HFFc6 (cell line): ENCODE measurements at regions not wholly inside any gene's neighbourhood (a gene's known extent, or its start where the extent isn't known, plus 50 kb on each side); places are given as distances from the start of the nearest gene placed in this dataset.

Experiments used
- DNase-seq: peaks from one replicate; pipeline ENCODE4 v3.0.0-alpha.2; 2018
- H3K27ac Mint-ChIP-seq: 2 replicates; pipeline ENCODE4 v1.8.0; 2020; ENCODE audit warnings: mild to moderate bottlenecking, mixed read lengths
- H3K27me3 Mint-ChIP-seq: 2 replicates; pipeline ENCODE4 v1.8.0; 2021; ENCODE audit warnings: mild to moderate bottlenecking, moderate library complexity, mixed read lengths; ENCODE audit not compliant: insufficient read depth
- H3K36me3 Mint-ChIP-seq: 2 replicates; pipeline ENCODE4 v1.8.0; 2021; ENCODE audit warnings: low read depth, mixed read lengths
- H3K4me1 Mint-ChIP-seq: 2 replicates; pipeline ENCODE4 v1.8.0; 2020; ENCODE audit warnings: low read depth, mixed read lengths
- H3K4me3 Mint-ChIP-seq: 2 replicates; pipeline ENCODE4 v1.8.0; 2020; ENCODE audit warnings: mild to moderate bottlenecking, moderate library complexity, mixed read lengths
- H3K9me3 Mint-ChIP-seq: 2 replicates; pipeline ENCODE4 v1.8.0; 2020; ENCODE audit warnings: mild to moderate bottlenecking, mixed read lengths
- TF ChIP-seq, protein P1 (sequence below): fragments of 200-600 bp; sonication (generic); IDR thresholded peaks from 2 replicates; pipeline ENCODE4 v1.5.0; 2021; ENCODE audit warnings: antibody characterized with exemption, mild to moderate bottlenecking

- DNase-seq = no peak
- H3K27me3 Mint-ChIP-seq = no peaks in the 10 kb centered on the region; the same call in 1 of the 2 replicates
- no peaks in the 10 kb centered on the region for H3K4me1 Mint-ChIP-seq
- no peak overlapping the region; the same call in 1 of the 2 replicates for H3K4me3 Mint-ChIP-seq
- 0 out of 2 replicates have a peak, but pooled peaks cover 4% of the 10 kb centered on the region for H3K36me3 Mint-ChIP-seq
- peaks cover 11% of the 10 kb centered on the region for H3K9me3 Mint-ChIP-seq
- no peak overlapping the region for H3K27ac Mint-ChIP-seq
- TF ChIP-seq, protein P1, sequence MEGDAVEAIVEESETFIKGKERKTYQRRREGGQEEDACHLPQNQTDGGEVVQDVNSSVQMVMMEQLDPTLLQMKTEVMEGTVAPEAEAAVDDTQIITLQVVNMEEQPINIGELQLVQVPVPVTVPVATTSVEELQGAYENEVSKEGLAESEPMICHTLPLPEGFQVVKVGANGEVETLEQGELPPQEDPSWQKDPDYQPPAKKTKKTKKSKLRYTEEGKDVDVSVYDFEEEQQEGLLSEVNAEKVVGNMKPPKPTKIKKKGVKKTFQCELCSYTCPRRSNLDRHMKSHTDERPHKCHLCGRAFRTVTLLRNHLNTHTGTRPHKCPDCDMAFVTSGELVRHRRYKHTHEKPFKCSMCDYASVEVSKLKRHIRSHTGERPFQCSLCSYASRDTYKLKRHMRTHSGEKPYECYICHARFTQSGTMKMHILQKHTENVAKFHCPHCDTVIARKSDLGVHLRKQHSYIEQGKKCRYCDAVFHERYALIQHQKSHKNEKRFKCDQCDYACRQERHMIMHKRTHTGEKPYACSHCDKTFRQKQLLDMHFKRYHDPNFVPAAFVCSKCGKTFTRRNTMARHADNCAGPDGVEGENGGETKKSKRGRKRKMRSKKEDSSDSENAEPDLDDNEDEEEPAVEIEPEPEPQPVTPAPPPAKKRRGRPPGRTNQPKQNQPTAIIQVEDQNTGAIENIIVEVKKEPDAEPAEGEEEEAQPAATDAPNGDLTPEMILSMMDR = no peak
Measured at GRCh38 chr2:106296182-106296815, 102.2 kb upstream of the UXS1 start.

DNA sequence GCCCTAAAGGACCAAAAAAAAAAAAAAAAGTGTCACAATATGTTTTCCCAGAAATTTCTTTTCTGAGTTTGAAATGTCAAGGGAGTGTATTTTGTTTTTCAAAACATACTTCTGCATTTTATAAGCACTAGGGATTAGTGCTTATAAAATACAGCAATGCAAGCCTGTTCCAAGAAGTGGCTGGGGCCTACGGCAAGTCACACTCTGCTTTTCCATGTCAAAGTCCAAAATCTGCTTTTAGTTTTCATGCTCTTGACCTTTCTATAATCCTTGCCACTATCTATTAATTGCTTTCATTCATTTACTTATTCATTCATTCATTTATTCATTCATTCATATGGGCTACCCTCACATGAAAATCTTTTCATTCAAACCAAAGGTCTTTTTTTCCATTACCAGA is 100.1 kb upstream of the UXS1 start:
- H3K27me3 Mint-ChIP-seq = no peaks in the 10 kb centered on the region; the same call in 1 of the 2 replicates
- peaks cover 10% of the 10 kb centered on the region for H3K9me3 Mint-ChIP-seq
- H3K27ac Mint-ChIP-seq = no peak overlapping the region
- H3K36me3 Mint-ChIP-seq = 0 out of 2 replicates have a peak, but pooled peaks cover 4% of the 10 kb centered on the region
- H3K4me1 Mint-ChIP-seq = no peaks in the 10 kb centered on the region
- DNase-seq = no peak
- H3K4me3 Mint-ChIP-seq = no peak overlapping the region
- TF ChIP-seq, protein P1 = no peak

DNA sequence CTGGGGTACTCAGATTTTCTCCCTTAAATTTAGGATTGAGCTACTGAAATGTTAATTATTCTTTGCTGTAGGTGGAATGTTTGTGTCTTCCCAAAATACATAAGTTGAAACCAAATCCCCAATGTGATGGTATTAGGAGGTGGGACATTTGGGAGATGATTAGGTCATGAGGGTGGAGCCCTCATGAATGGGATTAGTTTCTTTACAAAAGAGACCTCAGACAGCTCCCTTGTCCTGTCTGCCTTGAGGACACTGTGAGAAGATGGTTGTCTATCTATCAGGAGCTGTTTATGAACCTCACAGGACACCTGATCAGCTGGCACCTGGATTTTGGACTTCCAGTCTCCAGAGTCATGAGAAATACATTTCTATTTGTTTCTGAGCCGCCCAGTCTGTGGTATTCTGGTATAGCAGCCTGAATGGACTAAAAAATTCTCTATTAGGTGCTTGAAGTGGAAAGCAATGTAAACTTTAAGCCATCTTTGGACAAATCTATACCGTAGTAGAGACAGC is 99.2 kb upstream of the UXS1 start:
- Mint-ChIP-seq H3K27ac (no peak overlapping the region), H3K27me3 (no peaks in the 10 kb centered on the region; the same call in 1 of the 2 replicates), H3K4me1 (no peaks in the 10 kb centered on the region), H3K4me3 (no peak overlapping the region), H3K9me3 (peaks cover 5% of the 10 kb centered on the region), H3K36me3 (0 out of 2 replicates have a peak, but pooled peaks cover 4% of the 10 kb centered on the region)
- DNase-seq = no peak
- TF ChIP-seq, protein P1 = no peak

DNA sequence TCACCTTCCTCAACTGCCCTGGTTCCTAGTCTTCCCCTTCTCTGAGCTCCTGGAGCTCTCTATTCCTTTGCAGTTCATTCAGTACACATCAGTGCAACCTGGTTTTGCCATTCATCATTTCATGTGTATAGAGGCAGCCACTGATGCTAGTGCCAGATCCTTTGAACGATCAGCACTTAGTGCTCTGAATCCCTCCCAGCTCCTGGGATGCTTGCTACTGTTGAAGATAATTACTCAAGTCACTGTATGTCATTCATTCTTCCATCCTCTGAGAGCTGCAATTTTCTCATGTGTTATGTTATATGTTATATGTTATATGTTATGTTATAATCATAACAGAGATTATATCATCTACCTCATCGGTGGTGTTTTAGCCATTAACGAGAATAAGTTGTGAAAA is 98.5 kb upstream of the UXS1 start:
- no peaks in the 10 kb centered on the region; the same call in 1 of the 2 replicates for H3K27me3 Mint-ChIP-seq
- no peak for DNase-seq
- no peaks in the 10 kb centered on the region for H3K4me1 Mint-ChIP-seq
- H3K36me3 Mint-ChIP-seq = 0 out of 2 replicates have a peak, but pooled peaks cover under 1% of the 10 kb centered on the region
- TF ChIP-seq, protein P1 = no peak
- no peak overlapping the region for H3K27ac Mint-ChIP-seq
- H3K4me3 Mint-ChIP-seq = no peak overlapping the region
- H3K9me3 Mint-ChIP-seq = peaks cover under 1% of the 10 kb centered on the region; the same call in 1 of the 2 replicates

DNA sequence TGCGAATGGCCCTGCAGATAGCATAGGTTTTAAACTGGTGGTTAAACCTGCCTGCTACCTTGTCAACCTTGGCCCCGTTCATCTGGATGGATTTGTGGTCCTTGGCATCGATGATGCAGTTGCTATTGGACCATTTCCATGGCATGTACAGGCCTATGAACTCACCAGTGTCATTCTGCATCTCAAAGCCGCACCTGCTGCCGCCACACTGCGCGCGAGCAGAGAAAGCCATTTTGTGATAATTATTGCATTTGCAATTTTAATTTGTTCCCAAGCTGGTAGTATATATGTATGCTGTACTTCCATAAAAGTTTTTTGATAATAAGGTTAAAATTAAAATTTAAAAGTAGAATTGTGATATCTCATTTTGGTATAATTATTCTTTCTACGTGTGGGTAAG is 94.8 kb upstream of the UXS1 start:
- no peaks in the 10 kb centered on the region for H3K9me3 Mint-ChIP-seq
- H3K27ac Mint-ChIP-seq = no peak overlapping the region
- peaks cover 2% of the 10 kb centered on the region for H3K27me3 Mint-ChIP-seq
- no peak for DNase-seq
- no peak overlapping the region for H3K4me3 Mint-ChIP-seq
- no peaks in the 10 kb centered on the region for H3K4me1 Mint-ChIP-seq
- H3K36me3 Mint-ChIP-seq = no peaks in the 10 kb centered on the region
- TF ChIP-seq, protein P1 = no peak
